Endothelial cell of umbilical vein (primary cell): ENCODE measurements at regions not wholly inside any gene's neighbourhood (a gene's known extent, or its start where the extent isn't known, plus 50 kb on each side); places are given as distances from the start of the nearest gene placed in this dataset.

Source experiments
- EZH2 ChIP-seq: IDR thresholded peaks from 2 replicates; pipeline ENCODE4 v1.6.1; 2012; ENCODE audit warnings: borderline replicate concordance, low read depth, mild to moderate bottlenecking, moderate library complexity, low read length, inconsistent platforms; ENCODE audit not compliant: severe bottlenecking
- POLR2A ChIP-seq: IDR thresholded peaks from 2 replicates; pipeline ENCODE4 v1.6.1; 2012; ENCODE audit warnings: low read depth, mild to moderate bottlenecking, control low read depth, low read length
- TF ChIP-seq, protein P1 (sequence below), 2 donors: IDR thresholded peaks; 1 replicate in 1 of 2; 2 replicates in 1 of 2; pipeline ENCODE4 v1.5.1; 2011; ENCODE audit warnings: low read length in 2 of 2, mild to moderate bottlenecking in 2 of 2, moderate library complexity in 2 of 2, control low read depth in 1 of 2, inconsistent platforms in 1 of 2, low read depth in 1 of 2; ENCODE audit not compliant: insufficient read depth in 1 of 2; ENCODE audit errors: extremely low read depth in 1 of 2

GRCh38 chr1:187631381-187631675, 802.6 kb downstream of the PLA2G4A start:
- TF ChIP-seq, protein P1, sequence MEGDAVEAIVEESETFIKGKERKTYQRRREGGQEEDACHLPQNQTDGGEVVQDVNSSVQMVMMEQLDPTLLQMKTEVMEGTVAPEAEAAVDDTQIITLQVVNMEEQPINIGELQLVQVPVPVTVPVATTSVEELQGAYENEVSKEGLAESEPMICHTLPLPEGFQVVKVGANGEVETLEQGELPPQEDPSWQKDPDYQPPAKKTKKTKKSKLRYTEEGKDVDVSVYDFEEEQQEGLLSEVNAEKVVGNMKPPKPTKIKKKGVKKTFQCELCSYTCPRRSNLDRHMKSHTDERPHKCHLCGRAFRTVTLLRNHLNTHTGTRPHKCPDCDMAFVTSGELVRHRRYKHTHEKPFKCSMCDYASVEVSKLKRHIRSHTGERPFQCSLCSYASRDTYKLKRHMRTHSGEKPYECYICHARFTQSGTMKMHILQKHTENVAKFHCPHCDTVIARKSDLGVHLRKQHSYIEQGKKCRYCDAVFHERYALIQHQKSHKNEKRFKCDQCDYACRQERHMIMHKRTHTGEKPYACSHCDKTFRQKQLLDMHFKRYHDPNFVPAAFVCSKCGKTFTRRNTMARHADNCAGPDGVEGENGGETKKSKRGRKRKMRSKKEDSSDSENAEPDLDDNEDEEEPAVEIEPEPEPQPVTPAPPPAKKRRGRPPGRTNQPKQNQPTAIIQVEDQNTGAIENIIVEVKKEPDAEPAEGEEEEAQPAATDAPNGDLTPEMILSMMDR (IDR thresholded peaks at IDR 0.05; ENCODE audit: extremely low read depth in 1 of 2, insufficient read depth in 1 of 2, low read depth in 1 of 2, low read length in 2 of 2): no peak
- TF ChIP-seq POLR2A: no peak
- no peak for TF ChIP-seq EZH2
